B cell (primary cell): ENCODE measurements at regions not wholly inside any gene's neighbourhood (a gene's known extent, or its start where the extent isn't known, plus 50 kb on each side); places are given as distances from the start of the nearest gene placed in this dataset.
"Not testable (repeated sequence)": the region's sequence is repeated elsewhere in the genome, so short reads cannot be mapped to it uniquely, and the experiment has no call there.

Experiments used
- EZH2 ChIP-seq: IDR thresholded peaks from 2 replicates; pipeline ENCODE4 v1.6.1; 2012; ENCODE audit warnings: borderline replicate concordance, low read depth, mild to moderate bottlenecking, moderate library complexity, low read length; ENCODE audit not compliant: insufficient read depth, poor library complexity, severe bottlenecking
- TF ChIP-seq, protein P1 (sequence below): fragments of 200-600 bp; IDR thresholded peaks from one replicate; pipeline ENCODE4 v1.8.0; 2022; ENCODE audit warnings: antibody characterized with exemption, mild to moderate bottlenecking

- TF ChIP-seq, protein P1, sequence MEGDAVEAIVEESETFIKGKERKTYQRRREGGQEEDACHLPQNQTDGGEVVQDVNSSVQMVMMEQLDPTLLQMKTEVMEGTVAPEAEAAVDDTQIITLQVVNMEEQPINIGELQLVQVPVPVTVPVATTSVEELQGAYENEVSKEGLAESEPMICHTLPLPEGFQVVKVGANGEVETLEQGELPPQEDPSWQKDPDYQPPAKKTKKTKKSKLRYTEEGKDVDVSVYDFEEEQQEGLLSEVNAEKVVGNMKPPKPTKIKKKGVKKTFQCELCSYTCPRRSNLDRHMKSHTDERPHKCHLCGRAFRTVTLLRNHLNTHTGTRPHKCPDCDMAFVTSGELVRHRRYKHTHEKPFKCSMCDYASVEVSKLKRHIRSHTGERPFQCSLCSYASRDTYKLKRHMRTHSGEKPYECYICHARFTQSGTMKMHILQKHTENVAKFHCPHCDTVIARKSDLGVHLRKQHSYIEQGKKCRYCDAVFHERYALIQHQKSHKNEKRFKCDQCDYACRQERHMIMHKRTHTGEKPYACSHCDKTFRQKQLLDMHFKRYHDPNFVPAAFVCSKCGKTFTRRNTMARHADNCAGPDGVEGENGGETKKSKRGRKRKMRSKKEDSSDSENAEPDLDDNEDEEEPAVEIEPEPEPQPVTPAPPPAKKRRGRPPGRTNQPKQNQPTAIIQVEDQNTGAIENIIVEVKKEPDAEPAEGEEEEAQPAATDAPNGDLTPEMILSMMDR = not testable (repeated sequence)
- TF ChIP-seq EZH2 = not testable (repeated sequence)
Measured at GRCh38 chr1:65550306-65551010, 130.0 kb downstream of the LEPR start.
